ENCODE measurements at regions not wholly inside any gene's neighbourhood (a gene's known extent, or its start where the extent isn't known, plus 50 kb on each side); places are given as distances from the start of the nearest gene placed in this dataset.

GRCh38 chr21:27155130-27155500 is 188.2 kb upstream of the ADAMTS5 start:
- DNase-seq, result no peak
- no peak overlapping the region for H3K27ac Mint-ChIP-seq (ENCODE audit: unreplicated experiment)
- no peaks in the 10 kb centered on the region for H3K4me1 Mint-ChIP-seq (ENCODE audit: low read depth, unreplicated experiment)
- H3K9me3 Mint-ChIP-seq (ENCODE audit: unreplicated experiment), result peaks cover 2% of the 10 kb centered on the region
- no peak for TF ChIP-seq CTCF (IDR thresholded peaks at IDR 0.05; ENCODE audit: partially characterized antibody, unreplicated experiment)
- H3K27me3 Mint-ChIP-seq (ENCODE audit: unreplicated experiment), result no peaks in the 10 kb centered on the region
- H3K36me3 Mint-ChIP-seq (ENCODE audit: unreplicated experiment), result no peaks in the 10 kb centered on the region
- no peak overlapping the region for H3K4me3 Mint-ChIP-seq (ENCODE audit: unreplicated experiment)

GRCh38 chr21:27154451-27155129 is 187.7 kb upstream of the ADAMTS5 start:
- Mint-ChIP-seq H3K4me1 (ENCODE audit: low read depth, unreplicated experiment) (no peaks in the 10 kb centered on the region), H3K36me3 (ENCODE audit: unreplicated experiment) (no peaks in the 10 kb centered on the region), H3K4me3 (ENCODE audit: unreplicated experiment) (no peak overlapping the region), H3K9me3 (ENCODE audit: unreplicated experiment) (peaks cover 2% of the 10 kb centered on the region), H3K27me3 (ENCODE audit: unreplicated experiment) (no peaks in the 10 kb centered on the region), H3K27ac (ENCODE audit: unreplicated experiment) (no peak overlapping the region)
- no peak for DNase-seq
- TF ChIP-seq CTCF (IDR thresholded peaks at IDR 0.05; ENCODE audit: partially characterized antibody, unreplicated experiment), result no peak

GRCh38 chr21:27152996-27153395 is 186.1 kb upstream of the ADAMTS5 start:
- no peak for DNase-seq
- TF ChIP-seq CTCF (IDR thresholded peaks at IDR 0.05; ENCODE audit: partially characterized antibody, unreplicated experiment), result no peak
- peaks cover 6% of the 10 kb centered on the region for H3K36me3 Mint-ChIP-seq (ENCODE audit: unreplicated experiment)
- H3K27ac Mint-ChIP-seq (ENCODE audit: unreplicated experiment), result no peak overlapping the region
- H3K9me3 Mint-ChIP-seq (ENCODE audit: unreplicated experiment), result peaks cover 2% of the 10 kb centered on the region
- H3K27me3 Mint-ChIP-seq (ENCODE audit: unreplicated experiment), result peaks cover under 1% of the 10 kb centered on the region
- no peak overlapping the region for H3K4me3 Mint-ChIP-seq (ENCODE audit: unreplicated experiment)
- H3K4me1 Mint-ChIP-seq (ENCODE audit: low read depth, unreplicated experiment), result no peaks in the 10 kb centered on the region

- Mint-ChIP-seq H3K27ac (ENCODE audit: unreplicated experiment) (no peak overlapping the region), H3K4me3 (ENCODE audit: unreplicated experiment) (no peak overlapping the region), H3K36me3 (ENCODE audit: unreplicated experiment) (peaks cover 9% of the 10 kb centered on the region), H3K4me1 (ENCODE audit: low read depth, unreplicated experiment) (no peaks in the 10 kb centered on the region), H3K9me3 (ENCODE audit: unreplicated experiment) (peaks cover 2% of the 10 kb centered on the region), H3K27me3 (ENCODE audit: unreplicated experiment) (peaks cover 2% of the 10 kb centered on the region)
- TF ChIP-seq CTCF (IDR thresholded peaks at IDR 0.05; ENCODE audit: partially characterized antibody, unreplicated experiment), result no peak
- no peak for DNase-seq
Measured at GRCh38 chr21:27149034-27149433, 182.1 kb upstream of the ADAMTS5 start.

- H3K9me3 Mint-ChIP-seq (ENCODE audit: unreplicated experiment), result no peaks in the 10 kb centered on the region
- H3K27me3 Mint-ChIP-seq (ENCODE audit: unreplicated experiment), result peaks cover 2% of the 10 kb centered on the region
- DNase-seq, result no peak
- H3K4me1 Mint-ChIP-seq (ENCODE audit: low read depth, unreplicated experiment), result no peaks in the 10 kb centered on the region
- no peak overlapping the region for H3K4me3 Mint-ChIP-seq (ENCODE audit: unreplicated experiment)
- no peak for TF ChIP-seq CTCF (IDR thresholded peaks at IDR 0.05; ENCODE audit: partially characterized antibody, unreplicated experiment)
- H3K36me3 Mint-ChIP-seq (ENCODE audit: unreplicated experiment), result peaks cover 9% of the 10 kb centered on the region
- H3K27ac Mint-ChIP-seq (ENCODE audit: unreplicated experiment), result no peak overlapping the region
Measured at GRCh38 chr21:27146268-27146667, 179.4 kb upstream of the ADAMTS5 start.
